GM23338 (cell line): ENCODE measurements at regions not wholly inside any gene's neighbourhood (a gene's known extent, or its start where the extent isn't known, plus 50 kb on each side); places are given as distances from the start of the nearest gene placed in this dataset.

Experiments
- ATAC-seq: fragments of 200-7000 bp; cut with Tn5 transposase; 3 replicates; pipeline ENCODE4 v1.9.1; 2020
- DNase-seq: peaks from one replicate; pipeline ENCODE4 v3.0.0-alpha.2; 2015; ENCODE audit warnings: low spot score
- H2AFZ ChIP-seq: fragments of 200-600 bp; sonication (generic); 2 replicates; pipeline ENCODE4 v1.8.0; 2016; ENCODE audit warnings: antibody characterized with exemption, mild to moderate bottlenecking, moderate library complexity
- H3F3A ChIP-seq: fragments of 200-600 bp; sonication (generic); replicated peaks from 2 replicates; pipeline ENCODE4 v1.8.0; 2017; ENCODE audit warnings: antibody characterized with exemption, mixed run types, low read depth
- H3K27ac ChIP-seq: fragments of 200-600 bp; sonication (generic); 2 replicates; pipeline ENCODE4 v1.6.1; 2016; ENCODE audit warnings: low read depth
- H3K27me3 ChIP-seq: fragments of 200-600 bp; sonication (generic); 2 replicates; pipeline ENCODE4 v1.8.0; 2016; ENCODE audit warnings: mild to moderate bottlenecking, mixed run types, moderate library complexity; ENCODE audit not compliant: insufficient read depth
- H3K36me3 ChIP-seq: fragments of 200-600 bp; sonication (generic); 2 replicates; pipeline ENCODE4 v1.8.0; 2016; ENCODE audit warnings: mild to moderate bottlenecking; ENCODE audit not compliant: insufficient read depth
- H3K4me1 ChIP-seq: fragments of 200-600 bp; sonication (generic); 2 replicates; pipeline ENCODE4 v1.8.0; 2016; ENCODE audit warnings: mild to moderate bottlenecking, moderate library complexity; ENCODE audit not compliant: insufficient read depth
- H3K4me2 ChIP-seq: fragments of 200-600 bp; sonication (generic); 2 replicates; pipeline ENCODE4 v1.7.1; 2017; ENCODE audit warnings: mixed run types
- H3K4me3 ChIP-seq: fragments of 200-600 bp; sonication (generic); 2 replicates; pipeline ENCODE4 v1.6.1; 2016; ENCODE audit warnings: mixed run types
- H3K79me2 ChIP-seq: fragments of 200-600 bp; sonication (generic); replicated peaks from 2 replicates; pipeline ENCODE4 v1.8.0; 2017; ENCODE audit warnings: mild to moderate bottlenecking; ENCODE audit not compliant: insufficient read depth
- H3K9me2 ChIP-seq: fragments of 200-600 bp; sonication (generic); 2 replicates; pipeline ENCODE4 v1.8.0; 2017; ENCODE audit not compliant: insufficient read depth
- H4K20me1 ChIP-seq: fragments of 200-600 bp; sonication (generic); replicated peaks from 2 replicates; pipeline ENCODE4 v1.8.0; 2017; ENCODE audit warnings: mild to moderate bottlenecking; ENCODE audit not compliant: insufficient read depth
- H3K27ac Mint-ChIP-seq: 2 replicates; pipeline ENCODE4 v1.8.0; 2020; ENCODE audit warnings: inconsistent platforms, mild to moderate bottlenecking, moderate library complexity, mixed read lengths
- H3K27me3 Mint-ChIP-seq: 3 replicates; pipeline ENCODE4 v1.8.0; 2022; ENCODE audit warnings: low read depth, mild to moderate bottlenecking, moderate library complexity, mixed read lengths, inconsistent platforms; ENCODE audit not compliant: insufficient read depth, poor library complexity
- H3K36me3 Mint-ChIP-seq: 3 replicates; pipeline ENCODE4 v1.8.0; 2021; ENCODE audit warnings: low read depth, mild to moderate bottlenecking, inconsistent platforms, moderate library complexity, mixed read lengths
- H3K4me1 Mint-ChIP-seq: 3 replicates; pipeline ENCODE4 v1.8.0; 2020; ENCODE audit warnings: mild to moderate bottlenecking, inconsistent platforms, mixed read lengths
- H3K4me3 Mint-ChIP-seq: 3 replicates; pipeline ENCODE4 v1.8.0; 2021; ENCODE audit warnings: moderate library complexity, mild to moderate bottlenecking, inconsistent platforms, mixed read lengths
- H3K9me3 Mint-ChIP-seq: 3 replicates; pipeline ENCODE4 v1.8.0; 2020; ENCODE audit warnings: moderate library complexity, mild to moderate bottlenecking, inconsistent platforms, mixed read lengths
- CREB1 ChIP-seq: fragments of 250-450 bp; sonication (Bioruptor Pico); IDR thresholded peaks from 2 replicates; pipeline ENCODE4 v1.5.0; 2020; ENCODE audit warnings: low read depth, mild to moderate bottlenecking, moderate library complexity
- CTCF ChIP-seq, 2 experiments: fragments of 200-600 bp in 1 of 2; sonication (generic) in 1 of 2; conservative IDR thresholded peaks; 2 replicates each; pipeline versions ENCODE4 v1.5.1 to v1.6.1; 2016 to 2017; ENCODE audit warnings: antibody characterized with exemption in 2 of 2, low read depth in 2 of 2, mild to moderate bottlenecking in 2 of 2, moderate library complexity in 1 of 2
- EZH2 ChIP-seq: fragments of 200-600 bp; sonication (generic); IDR thresholded peaks from one replicate; pipeline ENCODE4 v1.8.0; 2017; ENCODE audit warnings: antibody characterized with exemption, mild to moderate bottlenecking, low read depth; ENCODE audit not compliant: unreplicated experiment
- JUNB ChIP-seq: IDR thresholded peaks from one replicate; pipeline ENCODE4 v1.6.1; 2016; ENCODE audit warnings: antibody characterized with exemption; ENCODE audit not compliant: unreplicated experiment
- REST ChIP-seq: IDR thresholded peaks from one replicate; pipeline ENCODE4 v1.6.1; 2018; ENCODE audit warnings: antibody characterized with exemption; ENCODE audit not compliant: unreplicated experiment
- STAT1 ChIP-seq: IDR thresholded peaks from one replicate; pipeline ENCODE4 v1.6.1; 2016; ENCODE audit warnings: antibody characterized with exemption; ENCODE audit not compliant: unreplicated experiment
- ZNF114 ChIP-seq: fragments of 250-450 bp; sonication (Bioruptor Pico); IDR thresholded peaks from 2 replicates; pipeline ENCODE4 v1.5.0; 2020; ENCODE audit warnings: mild to moderate bottlenecking, moderate library complexity
- ZNF331 ChIP-seq: fragments of 250-450 bp; sonication (Bioruptor Pico); IDR thresholded peaks from 2 replicates; pipeline ENCODE4 v1.5.0; 2020; ENCODE audit warnings: low read depth, mild to moderate bottlenecking, moderate library complexity

- TF ChIP-seq REST (no peak), ZNF331 (CRISPR knock-in tag) (no peak), JUNB (no peak), CREB1 (CRISPR knock-in tag) (no peak), EZH2 (no peak)
Measured at GRCh38 chr13:24004142-24004899, 107.0 kb upstream of the C1QTNF9B start (continued).

GRCh38 chr13:24004971-24005370 is 107.7 kb upstream of the C1QTNF9B start:
- no peaks in the 10 kb centered on the region for H3K27me3 Mint-ChIP-seq
- no peak for ATAC-seq
- peaks cover 24% of the 10 kb centered on the region for H3K4me1 Mint-ChIP-seq
- Histone ChIP-seq H4K20me1 (no peaks in the 10 kb centered on the region), H3K4me2 (no peak overlapping the region), H3K36me3 (no peaks in the 10 kb centered on the region), H3K4me3 (no peak overlapping the region), H3K27ac (no peak overlapping the region), H3K27me3 (no peaks in the 10 kb centered on the region), H2AFZ (no peak overlapping the region), H3K79me2 (no peaks in the 10 kb centered on the region), H3K4me1 (peaks cover 12% of the 10 kb centered on the region), H3K9me2 (no peaks in the 10 kb centered on the region), H3F3A (no peaks in the 10 kb centered on the region)
- no peaks in the 10 kb centered on the region; the same call in 2 of the 3 replicates for H3K36me3 Mint-ChIP-seq
- TF ChIP-seq STAT1, result no peak
- TF ChIP-seq CTCF (conservative IDR thresholded peaks at IDR 0.05; ENCODE audit: low read depth in 2 of 2), result no peak
- TF ChIP-seq ZNF114 (CRISPR knock-in tag), result no peak
- TF ChIP-seq REST, result no peak
- H3K27ac Mint-ChIP-seq, result no peak overlapping the region
- no peak overlapping the region for H3K4me3 Mint-ChIP-seq
- H3K9me3 Mint-ChIP-seq, result no peaks in the 10 kb centered on the region; the same call in 2 of the 3 replicates
- no peak for DNase-seq
